ENCODE measurements at regions not wholly inside any gene's neighbourhood (a gene's known extent, or its start where the extent isn't known, plus 50 kb on each side); places are given as distances from the start of the nearest gene placed in this dataset.

- Histone ChIP-seq H3K9me1 (replicated peaks; ENCODE audit: control insufficient read depth, extremely low read depth, insufficient read depth, low read length) (no peaks in the 10 kb centered on the region), H3K9me3 (replicated peaks; ENCODE audit: control insufficient read depth, insufficient read depth, low read length) (peaks cover 9% of the 10 kb centered on the region), H3K4me3 (replicated peaks in 1 of 3; ENCODE audit: insufficient read depth in 1 of 3, low read depth in 1 of 3, low read length in 3 of 3) (no peak overlapping the region), H3K79me2 (ENCODE audit: control insufficient read depth, insufficient read depth, low read length) (no peaks in the 10 kb centered on the region), H3K36me3 (ENCODE audit: control insufficient read depth in 2 of 2, extremely low read depth in 1 of 2, insufficient read depth in 2 of 2, low read length in 2 of 2) (no peaks in the 10 kb centered on the region), H3K4me1 (ENCODE audit: control insufficient read depth, extremely low read depth, insufficient read depth, low read length) (no peaks in the 10 kb centered on the region), H3K27me3 (ENCODE audit: control insufficient read depth in 2 of 2, insufficient read depth in 2 of 2, low read length in 2 of 2) (no peaks in the 10 kb centered on the region), H3K9ac (replicated peaks; ENCODE audit: extremely low read depth, insufficient read depth, low read length) (no peak overlapping the region), H2AFZ (ENCODE audit: low read depth, low read length) (no peak overlapping the region), H4K20me1 (replicated peaks; ENCODE audit: control insufficient read depth, extremely low read depth, insufficient read depth, low read length) (no peaks in the 10 kb centered on the region), H3K4me2 (ENCODE audit: insufficient read depth, low read length) (no peak overlapping the region), H3K27ac (ENCODE audit: insufficient read depth, low read depth, low read length) (no peak overlapping the region)
- POLR2A ChIA-PET: no interaction called here
- FAIRE-seq (no peak), DNase-seq (ENCODE audit: low read depth, low spot score) (no peak)
- TF ChIP-seq FOS (IDR thresholded peaks at IDR 0.05; ENCODE audit: borderline replicate concordance, insufficient read depth, low read length): no peak
- TF ChIP-seq EZH2 (IDR thresholded peaks at IDR 0.05; ENCODE audit: borderline replicate concordance, low read depth, low read length, severe bottlenecking): no peak
- no peak for TF ChIP-seq POLR2A (IDR thresholded peaks at IDR 0.05; ENCODE audit: low read depth, low read length)
- TF ChIP-seq MYC (IDR thresholded peaks at IDR 0.05; ENCODE audit: low read depth, low read length): no peak
- intact Hi-C loops (cut with micrococcal nuclease) (no loop called here), dilution Hi-C loops (cut with MboI; ENCODE audit: extremely low pct_ligation_motif_present, low sequenced_read_pairs) (no loop called here)
- CTCF ChIA-PET: no interaction called here
- no TSS peak for BruUV-seq (replicated peaks)
Measured at GRCh38 chr22:34608106-34608505, 457.9 kb upstream of the ISX start.

- FAIRE-seq (no peak), DNase-seq (ENCODE audit: low read depth, low spot score) (no peak)
- no peak overlapping the region for H3K4me2 ChIP-seq (ENCODE audit: insufficient read depth, low read length)
- no peak overlapping the region for H2AFZ ChIP-seq (ENCODE audit: low read depth, low read length)
- CTCF ChIA-PET: no interaction called here
- no peaks in the 10 kb centered on the region for H3K27me3 ChIP-seq (ENCODE audit: control insufficient read depth in 2 of 2, insufficient read depth in 2 of 2, low read length in 2 of 2)
- dilution Hi-C loops (cut with MboI; ENCODE audit: extremely low pct_ligation_motif_present, low sequenced_read_pairs): no loop called here
- no peaks in the 10 kb centered on the region for H3K4me1 ChIP-seq (ENCODE audit: control insufficient read depth, extremely low read depth, insufficient read depth, low read length)
- no peaks in the 10 kb centered on the region for H4K20me1 ChIP-seq (replicated peaks; ENCODE audit: control insufficient read depth, extremely low read depth, insufficient read depth, low read length)
- H3K9ac ChIP-seq (replicated peaks; ENCODE audit: extremely low read depth, insufficient read depth, low read length): no peak overlapping the region
- no peaks in the 10 kb centered on the region for H3K9me1 ChIP-seq (replicated peaks; ENCODE audit: control insufficient read depth, extremely low read depth, insufficient read depth, low read length)
- peaks cover 8% of the 10 kb centered on the region for H3K9me3 ChIP-seq (replicated peaks; ENCODE audit: control insufficient read depth, insufficient read depth, low read length)
- H3K79me2 ChIP-seq (ENCODE audit: control insufficient read depth, insufficient read depth, low read length): no peaks in the 10 kb centered on the region
- TF ChIP-seq JUN (IDR thresholded peaks at IDR 0.05; ENCODE audit: borderline replicate concordance, insufficient read depth, insufficient read length, low read depth) (no peak), FOS (IDR thresholded peaks at IDR 0.05; ENCODE audit: borderline replicate concordance, insufficient read depth, low read length) (no peak), EZH2 (IDR thresholded peaks at IDR 0.05; ENCODE audit: borderline replicate concordance, low read depth, low read length, severe bottlenecking) (no peak), POLR2AphosphoS5 (IDR thresholded peaks at IDR 0.05; ENCODE audit: insufficient read depth, low read depth, low read length) (no peak), MYC (IDR thresholded peaks at IDR 0.05; ENCODE audit: low read depth, low read length) (no peak), CTCF (IDR thresholded peaks at IDR 0.05; ENCODE audit: extremely low read depth in 1 of 2, insufficient read depth in 1 of 2, low read depth in 1 of 2, low read length in 2 of 2) (no peak), MAX (IDR thresholded peaks at IDR 0.05; ENCODE audit: insufficient read depth, insufficient read length) (no peak), GATA2 (IDR thresholded peaks at IDR 0.05; ENCODE audit: insufficient read depth, insufficient read length, low read depth, low read length) (no peak), POLR2A (IDR thresholded peaks at IDR 0.05; ENCODE audit: low read depth, low read length) (no peak)
- H3K4me3 ChIP-seq (replicated peaks in 1 of 3; ENCODE audit: insufficient read depth in 1 of 3, low read depth in 1 of 3, low read length in 3 of 3): no peak overlapping the region
- POLR2A ChIA-PET: no interaction called here
- intact Hi-C loops (cut with micrococcal nuclease): no loop called here
- H3K27ac ChIP-seq (ENCODE audit: insufficient read depth, low read depth, low read length): no peak overlapping the region
- no peaks in the 10 kb centered on the region for H3K36me3 ChIP-seq (ENCODE audit: control insufficient read depth in 2 of 2, extremely low read depth in 1 of 2, insufficient read depth in 2 of 2, low read length in 2 of 2)
- no TSS peak for BruUV-seq (replicated peaks)
Measured at GRCh38 chr22:34608540-34609115, 457.3 kb upstream of the ISX start.

Data from endothelial cell of umbilical vein (primary cell).